Testis (tissue), 2 donors: ENCODE measurements at regions not wholly inside any gene's neighbourhood (a gene's known extent, or its start where the extent isn't known, plus 50 kb on each side); places are given as distances from the start of the nearest gene placed in this dataset.
"Not testable (repeated sequence)": the region's sequence is repeated elsewhere in the genome, so short reads cannot be mapped to it uniquely, and the experiment has no call there.

ENCODE experiments used
- DNase-seq: peaks from one replicate; pipeline ENCODE4 v3.0.0-alpha.2; 2019
- H3K27ac ChIP-seq, 2 donors: fragments of 200-600 bp; sonication (generic); one replicate each; pipeline ENCODE4 v1.5.1; 2019
- H3K27me3 ChIP-seq: fragments of 200-600 bp; sonication (generic); one replicate; pipeline ENCODE4 v1.5.1; 2019
- H3K36me3 ChIP-seq: fragments of 200-600 bp; sonication (generic); one replicate; pipeline ENCODE4 v1.5.1; 2017; ENCODE audit warnings: low read depth; ENCODE audit errors: missing control alignments
- H3K4me1 ChIP-seq: fragments of 200-600 bp; sonication (generic); one replicate; pipeline ENCODE4 v1.5.1; 2019
- H3K4me3 ChIP-seq, 2 donors: fragments of 200-600 bp; sonication (generic); one replicate each; pipeline ENCODE4 v1.5.1; 2017 to 2019
- H3K9me3 ChIP-seq: fragments of 200-600 bp; sonication (generic); one replicate; pipeline ENCODE4 v1.5.1; 2017
- CTCF ChIP-seq, 3 experiments: fragments of 450-650 bp in 2 of 3; fragments of 200-600 bp in 1 of 3; sonication (generic) in 1 of 3; IDR thresholded peaks; one replicate each; pipeline ENCODE4 v1.5.1; 2016 to 2019; ENCODE audit warnings: antibody characterized with exemption in 3 of 3, mild to moderate bottlenecking in 2 of 3, moderate library complexity in 1 of 3
- POLR2A ChIP-seq: fragments of 450-650 bp; IDR thresholded peaks from one replicate; pipeline ENCODE4 v1.6.1; 2017; ENCODE audit warnings: antibody characterized with exemption, mild to moderate bottlenecking, moderate library complexity
- WGBS, 2 donors: methylation state at CpG; one replicate each; pipeline ENCODE4 v1.1.5; 2018; 5-methylcytosine and 5-hydroxymethylcytosine counted together
- intact Hi-C: fragments of 100-400 bp; cut with DNase I; formaldehyde crosslinking; loops from one replicate; pipeline ENCODE4 v1.15.1; 2023; ENCODE audit warnings: low total_unique reads

GRCh38 chr5:142213077-142213476, 104.5 kb downstream of the NDFIP1 start:
- Histone ChIP-seq H3K27me3 (no peaks in the 10 kb centered on the region), H3K4me1 (peaks cover 4% of the 10 kb centered on the region), H3K27ac (no peak overlapping the region), H3K9me3 (no peaks in the 10 kb centered on the region), H3K36me3 (no peaks in the 10 kb centered on the region), H3K4me3 (no peak overlapping the region)
- TF ChIP-seq POLR2A (no peak), CTCF (IDR thresholded peaks at IDR 0.05) (no peak)
- intact Hi-C loops, result no loop called here
- 88 to 91% methylated on average over 2 of the region's 2 CpGs for WGBS, 2 donors
- DNase-seq, result no peak

GRCh38 chr5:142211918-142212317, 103.3 kb downstream of the NDFIP1 start:
- WGBS, 2 donors, result 71 to 87% methylated on average over 2 to 3 of the region's 3 CpGs
- Histone ChIP-seq H3K4me3 (no peak overlapping the region), H3K9me3 (no peaks in the 10 kb centered on the region), H3K36me3 (no peaks in the 10 kb centered on the region), H3K27ac (no peak overlapping the region), H3K4me1 (peaks cover 4% of the 10 kb centered on the region), H3K27me3 (no peaks in the 10 kb centered on the region)
- no peak for DNase-seq
- intact Hi-C loops, result no loop called here
- TF ChIP-seq CTCF (IDR thresholded peaks at IDR 0.05) (no peak), POLR2A (no peak)

DNA sequence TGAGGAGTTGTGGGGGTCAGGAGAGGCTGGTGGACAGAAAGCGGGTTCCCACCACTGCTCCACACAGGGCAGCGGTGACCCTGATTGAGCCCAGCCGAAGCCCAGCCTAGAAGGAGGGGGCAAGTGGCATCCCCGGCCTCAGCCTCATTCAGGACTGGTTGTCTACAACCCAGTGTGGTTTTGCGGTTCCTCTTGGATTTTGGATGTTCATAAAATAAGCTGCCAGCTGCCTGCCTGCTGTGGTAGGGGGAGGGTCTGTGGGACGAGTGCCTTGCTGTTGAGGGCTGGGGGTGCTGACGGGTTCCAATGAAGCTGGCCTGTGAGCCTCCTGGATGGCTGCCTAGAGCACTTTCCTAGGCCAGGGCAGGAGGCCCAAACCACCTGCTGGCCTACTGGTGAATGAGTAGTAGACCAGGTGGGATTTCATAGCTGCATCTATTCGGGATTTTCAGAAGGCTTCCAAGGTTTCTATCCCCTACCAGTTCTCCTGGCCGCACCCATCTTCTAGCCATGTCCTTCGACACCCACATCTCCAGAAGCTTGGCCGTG, 102.4 kb downstream of the NDFIP1 start:
- WGBS, 2 donors, result 94 to 98% methylated on average over 7 to 11 of the region's 11 CpGs
- TF ChIP-seq POLR2A, result no peak
- no peak for TF ChIP-seq CTCF (IDR thresholded peaks at IDR 0.05)
- Histone ChIP-seq H3K4me3 (no peak overlapping the region), H3K36me3 (no peaks in the 10 kb centered on the region), H3K27ac (no peak overlapping the region), H3K27me3 (no peaks in the 10 kb centered on the region), H3K4me1 (no peaks in the 10 kb centered on the region), H3K9me3 (no peaks in the 10 kb centered on the region)
- DNase-seq, result no peak
- intact Hi-C loops, result no loop called here

- Histone ChIP-seq H3K27me3 (no peaks in the 10 kb centered on the region), H3K4me1 (no peaks in the 10 kb centered on the region), H3K9me3 (no peaks in the 10 kb centered on the region), H3K4me3 (no peak overlapping the region), H3K27ac (no peak overlapping the region), H3K36me3 (no peaks in the 10 kb centered on the region)
- 92 to 95% methylated on average over 9 of the region's 9 CpGs for WGBS, 2 donors
- TF ChIP-seq CTCF (IDR thresholded peaks at IDR 0.05) (no peak), POLR2A (no peak)
- DNase-seq, result no peak
- intact Hi-C loops, result no loop called here
These were observed 101.4 kb downstream of the NDFIP1 start for GRCh38 chr5:142210011-142210410.

DNA sequence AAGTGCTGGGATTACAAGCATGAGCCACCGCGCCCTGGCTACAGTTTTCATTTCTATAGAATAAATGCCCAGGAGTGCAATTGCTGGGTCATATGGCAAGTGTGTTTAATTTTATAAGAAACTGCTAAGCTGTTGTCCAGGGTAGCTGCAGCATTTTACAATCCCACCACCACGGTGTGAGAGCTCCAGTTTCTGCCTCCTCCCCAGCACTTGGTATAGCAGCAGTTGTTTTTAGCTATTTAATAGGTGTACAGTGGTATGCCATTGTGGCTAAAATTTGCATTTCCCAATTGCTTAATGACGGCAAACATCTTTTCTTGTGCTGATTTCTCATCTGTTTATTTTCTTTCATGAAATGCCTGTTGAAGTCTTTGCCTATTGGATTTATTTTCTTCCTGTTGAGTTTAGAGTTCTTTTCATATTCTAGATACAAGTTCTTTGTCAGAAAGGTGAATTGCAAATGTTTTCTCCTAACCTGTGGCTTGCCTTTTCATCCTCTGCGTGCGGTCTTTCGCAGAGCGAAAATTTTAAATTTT, 100.3 kb downstream of the NDFIP1 start:
- DNase-seq, result no peak
- Histone ChIP-seq H3K36me3 (no peaks in the 10 kb centered on the region), H3K4me3 (no peak overlapping the region), H3K9me3 (no peaks in the 10 kb centered on the region), H3K27ac (no peak overlapping the region), H3K4me1 (no peaks in the 10 kb centered on the region), H3K27me3 (no peaks in the 10 kb centered on the region)
- WGBS, 2 donors, result 85 to 89% methylated on average over 8 of the region's 8 CpGs
- TF ChIP-seq POLR2A, result no peak
- no peak for TF ChIP-seq CTCF (IDR thresholded peaks at IDR 0.05)
- intact Hi-C loops, result no loop called here

- H3K4me3 ChIP-seq, H3K27me3 ChIP-seq, H3K36me3 ChIP-seq, H3K4me1 ChIP-seq, H3K27ac ChIP-seq, intact Hi-C loops, H3K9me3 ChIP-seq, DNase-seq: not testable (repeated sequence)
- WGBS, 2 donors, result 80 to 90% methylated on average over 7 of the region's 7 CpGs
These were observed 99.7 kb downstream of the NDFIP1 start for GRCh38 chr5:142208244-142208643.
